ENCODE measurements at regions not wholly inside any gene's neighbourhood (a gene's known extent, or its start where the extent isn't known, plus 50 kb on each side); places are given as distances from the start of the nearest gene placed in this dataset.

- Histone ChIP-seq H3K9me3 (ENCODE audit: control insufficient read depth, low read depth, low read length) (no peaks in the 10 kb centered on the region), H4K5ac (ENCODE audit: insufficient read length, low read depth, low read length) (no peak overlapping the region), H4K20me1 (ENCODE audit: control insufficient read depth, insufficient read depth, insufficient read length) (no peaks in the 10 kb centered on the region), H2BK12ac (ENCODE audit: insufficient read length, low read depth, low read length) (no peak overlapping the region), H3K79me2 (ENCODE audit: insufficient read depth, low read length) (no peaks in the 10 kb centered on the region; the same call in 1 of the 2 replicates), H2AK5ac (ENCODE audit: insufficient read length, low read length) (no peak overlapping the region), H3K23ac (ENCODE audit: insufficient read length, low read depth, low read length) (no peak overlapping the region), H2BK120ac (ENCODE audit: low read depth, low read length, poor library complexity, severe bottlenecking) (no peak overlapping the region), H2BK5ac (ENCODE audit: insufficient read length, low read length) (no peak overlapping the region), H3K4me1 (ENCODE audit: insufficient read depth, low read length) (no peaks in the 10 kb centered on the region; the same call in 1 of the 2 replicates), H3K56ac (ENCODE audit: insufficient read length, low read depth, low read length) (no peak overlapping the region), H3T11ph (ENCODE audit: low read length) (no peak overlapping the region), H2BK15ac (ENCODE audit: low read depth, low read length) (no peak overlapping the region), H4K91ac (ENCODE audit: insufficient read length, low read depth, low read length) (no peak overlapping the region), H3K4me2 (ENCODE audit: insufficient read depth, insufficient read length, low read length) (no peak overlapping the region), H2BK20ac (ENCODE audit: low read depth, low read length, poor library complexity, severe bottlenecking) (no peak overlapping the region), H3K9ac (ENCODE audit: extremely low read depth, insufficient read length, low read length) (no peak overlapping the region), H3K23me2 (ENCODE audit: insufficient read length, low read depth, low read length, poor library complexity, severe bottlenecking) (no peaks in the 10 kb centered on the region), H3K27ac (ENCODE audit: insufficient read length, low read depth, low read length) (no peak overlapping the region), H3K4ac (ENCODE audit: low read depth, low read length) (no peak overlapping the region), H4K8ac (replicated peaks; ENCODE audit: insufficient read length, low read depth, low read length) (no peak overlapping the region), H2AFZ (ENCODE audit: low read length) (no peak overlapping the region), H3K18ac (ENCODE audit: insufficient read length, low read depth, low read length) (no peak overlapping the region), H3K27me3 (ENCODE audit: insufficient read depth, low read length) (no peaks in the 10 kb centered on the region), H3K79me1 (ENCODE audit: insufficient read depth, low read depth, low read length, poor library complexity, severe bottlenecking) (no peaks in the 10 kb centered on the region), H3K14ac (ENCODE audit: insufficient read depth, low read length) (no peak overlapping the region)
- TF ChIP-seq CTCF (conservative IDR thresholded peaks at IDR 0.05), result no peak
- no CpG with 5 or more reads among the region's 3 CpGs for WGBS (ENCODE audit: extremely low coverage, insufficient read length, low lambda C conversion rate)
- Mint-ChIP-seq H3K4me3 (no peak overlapping the region), H3K27me3 (ENCODE audit: low read depth) (no peaks in the 10 kb centered on the region), H3K9me3 (no peaks in the 10 kb centered on the region), H3K36me3 (ENCODE audit: insufficient read depth in 1 of 3, low read depth in 3 of 3) (no peaks in the 10 kb centered on the region), H3K4me1 (peaks cover 14 to 15% of the 10 kb centered on the region in 2 experiments), H3K27ac (no peak overlapping the region)
- DNase-seq, result no peak
Measured at GRCh38 chr12:77401064-77401769, 335.8 kb upstream of the E2F7 start.
